WERI-Rb-1 (cell line): ENCODE measurements at regions not wholly inside any gene's neighbourhood (a gene's known extent, or its start where the extent isn't known, plus 50 kb on each side); places are given as distances from the start of the nearest gene placed in this dataset.

Experiments
- DNase-seq: peaks from one replicate; pipeline ENCODE4 v3.0.0-alpha.2; 2020
- H3K27ac ChIP-seq: fragments of 250-450 bp; sonication (Bioruptor Pico); 2 replicates; pipeline ENCODE4 v1.5.1; 2020; ENCODE audit warnings: mild to moderate bottlenecking, moderate library complexity
- H3K27me3 ChIP-seq: fragments of 250-450 bp; sonication (Bioruptor Pico); 2 replicates; pipeline ENCODE4 v1.5.1; 2021; ENCODE audit warnings: mild to moderate bottlenecking, low read depth, moderate library complexity; ENCODE audit not compliant: insufficient read depth, severe bottlenecking
- H3K36me3 ChIP-seq: fragments of 250-450 bp; sonication (Bioruptor Pico); 2 replicates; pipeline ENCODE4 v1.5.1; 2020; ENCODE audit warnings: mild to moderate bottlenecking, moderate library complexity
- H3K4me3 ChIP-seq: 2 replicates; pipeline ENCODE4 v1.5.1; 2011; ENCODE audit warnings: low read depth, mild to moderate bottlenecking, control low read depth, low read length
- H3K9me3 ChIP-seq: fragments of 250-450 bp; sonication (Bioruptor Pico); 2 replicates; pipeline ENCODE4 v1.5.1; 2021; ENCODE audit warnings: mild to moderate bottlenecking, moderate library complexity; ENCODE audit not compliant: severe bottlenecking
- TF ChIP-seq, protein P1 (sequence below): IDR thresholded peaks from 2 replicates; pipeline ENCODE4 v1.5.1; 2011; ENCODE audit warnings: low read depth, mild to moderate bottlenecking, control low read depth, inconsistent platforms, low read length

DNA sequence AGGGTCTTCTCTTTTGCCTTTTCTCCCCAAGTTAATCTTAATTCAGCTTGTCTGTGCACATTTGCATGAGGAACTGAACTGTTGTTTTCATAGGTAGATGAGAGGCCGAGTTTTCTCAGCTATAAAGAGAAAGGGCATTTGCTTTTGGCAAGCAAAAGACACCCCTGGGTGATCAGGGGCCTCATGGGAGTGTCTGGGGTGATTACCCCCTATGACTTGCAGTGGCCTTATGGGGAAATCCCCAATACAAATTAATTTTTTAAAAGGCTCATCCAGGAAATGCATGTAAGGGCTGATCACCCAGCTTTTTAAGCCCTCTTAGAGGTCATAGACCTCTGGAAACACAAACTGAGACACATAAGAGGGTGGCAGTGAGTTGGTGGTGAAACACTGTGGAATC is 56.4 kb upstream of the HMX1 start:
- peaks cover 25% of the 10 kb centered on the region for H3K9me3 ChIP-seq
- no peak for DNase-seq
- H3K36me3 ChIP-seq, result no peaks in the 10 kb centered on the region
- TF ChIP-seq, protein P1, sequence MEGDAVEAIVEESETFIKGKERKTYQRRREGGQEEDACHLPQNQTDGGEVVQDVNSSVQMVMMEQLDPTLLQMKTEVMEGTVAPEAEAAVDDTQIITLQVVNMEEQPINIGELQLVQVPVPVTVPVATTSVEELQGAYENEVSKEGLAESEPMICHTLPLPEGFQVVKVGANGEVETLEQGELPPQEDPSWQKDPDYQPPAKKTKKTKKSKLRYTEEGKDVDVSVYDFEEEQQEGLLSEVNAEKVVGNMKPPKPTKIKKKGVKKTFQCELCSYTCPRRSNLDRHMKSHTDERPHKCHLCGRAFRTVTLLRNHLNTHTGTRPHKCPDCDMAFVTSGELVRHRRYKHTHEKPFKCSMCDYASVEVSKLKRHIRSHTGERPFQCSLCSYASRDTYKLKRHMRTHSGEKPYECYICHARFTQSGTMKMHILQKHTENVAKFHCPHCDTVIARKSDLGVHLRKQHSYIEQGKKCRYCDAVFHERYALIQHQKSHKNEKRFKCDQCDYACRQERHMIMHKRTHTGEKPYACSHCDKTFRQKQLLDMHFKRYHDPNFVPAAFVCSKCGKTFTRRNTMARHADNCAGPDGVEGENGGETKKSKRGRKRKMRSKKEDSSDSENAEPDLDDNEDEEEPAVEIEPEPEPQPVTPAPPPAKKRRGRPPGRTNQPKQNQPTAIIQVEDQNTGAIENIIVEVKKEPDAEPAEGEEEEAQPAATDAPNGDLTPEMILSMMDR, result no peak
- H3K27ac ChIP-seq, result no peak overlapping the region
- peaks cover 26% of the 10 kb centered on the region for H3K27me3 ChIP-seq
- no peak overlapping the region for H3K4me3 ChIP-seq

DNA sequence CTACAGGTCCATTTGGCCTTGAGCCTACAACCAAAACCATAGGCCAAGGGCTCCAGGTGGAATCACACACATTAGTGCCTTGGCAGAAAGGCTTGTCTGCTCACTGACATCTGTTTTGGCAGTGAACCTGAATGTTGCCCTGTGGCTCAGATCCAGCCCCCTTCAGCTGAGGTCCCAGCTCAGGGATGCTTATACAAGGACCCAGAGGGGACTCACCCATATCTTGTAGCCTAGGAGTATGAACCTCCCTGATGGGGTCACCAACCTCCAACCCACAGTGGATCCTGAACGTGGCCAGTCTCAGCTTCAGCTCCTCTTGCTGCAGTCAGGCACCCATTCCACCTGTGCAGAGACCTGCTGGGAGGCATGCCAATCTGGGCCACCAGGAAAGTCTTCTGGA is 50.8 kb upstream of the HMX1 start:
- Histone ChIP-seq H3K9me3 (peaks cover 15% of the 10 kb centered on the region), H3K27me3 (peaks cover 73% of the 10 kb centered on the region), H3K36me3 (no peaks in the 10 kb centered on the region), H3K4me3 (no peak overlapping the region), H3K27ac (no peak overlapping the region)
- no peak for DNase-seq
- TF ChIP-seq, protein P1, result no peak

DNA sequence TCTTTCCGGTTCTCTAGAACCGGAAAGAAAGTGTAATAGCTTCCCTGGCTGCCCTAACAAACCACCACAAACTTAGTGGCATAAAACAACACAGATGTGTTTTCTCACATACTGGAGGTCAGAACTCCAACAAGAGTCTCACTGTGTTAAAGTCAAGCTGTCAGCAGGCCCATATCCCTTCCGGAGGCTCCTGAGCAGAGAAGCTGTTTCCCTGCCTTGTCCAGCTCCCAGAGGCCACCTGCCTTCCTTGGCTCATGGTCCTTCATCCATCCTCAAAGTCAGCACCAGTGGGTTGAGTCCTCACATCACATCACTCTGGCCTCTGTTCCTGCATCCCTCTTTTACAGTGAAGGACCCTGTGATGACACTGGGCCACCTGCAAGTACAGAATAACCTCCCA is 49.8 kb upstream of the HMX1 start:
- Histone ChIP-seq H3K27me3 (peaks cover 73% of the 10 kb centered on the region), H3K9me3 (peaks cover 15% of the 10 kb centered on the region), H3K4me3 (no peak overlapping the region), H3K27ac (no peak overlapping the region), H3K36me3 (no peaks in the 10 kb centered on the region)
- TF ChIP-seq, protein P1, result no peak
- no peak for DNase-seq
